GM23338 (cell line): ENCODE measurements at regions not wholly inside any gene's neighbourhood (a gene's known extent, or its start where the extent isn't known, plus 50 kb on each side); places are given as distances from the start of the nearest gene placed in this dataset.

ENCODE experiments used
- ATAC-seq: fragments of 200-7000 bp; cut with Tn5 transposase; 3 replicates; pipeline ENCODE4 v1.9.1; 2020
- DNase-seq: peaks from one replicate; pipeline ENCODE4 v3.0.0-alpha.2; 2015; ENCODE audit warnings: low spot score
- H2AFZ ChIP-seq: fragments of 200-600 bp; sonication (generic); 2 replicates; pipeline ENCODE4 v1.8.0; 2016; ENCODE audit warnings: antibody characterized with exemption, mild to moderate bottlenecking, moderate library complexity
- H3F3A ChIP-seq: fragments of 200-600 bp; sonication (generic); replicated peaks from 2 replicates; pipeline ENCODE4 v1.8.0; 2017; ENCODE audit warnings: antibody characterized with exemption, mixed run types, low read depth
- H3K27ac ChIP-seq: fragments of 200-600 bp; sonication (generic); 2 replicates; pipeline ENCODE4 v1.6.1; 2016; ENCODE audit warnings: low read depth
- H3K27me3 ChIP-seq: fragments of 200-600 bp; sonication (generic); 2 replicates; pipeline ENCODE4 v1.8.0; 2016; ENCODE audit warnings: mild to moderate bottlenecking, mixed run types, moderate library complexity; ENCODE audit not compliant: insufficient read depth
- H3K36me3 ChIP-seq: fragments of 200-600 bp; sonication (generic); 2 replicates; pipeline ENCODE4 v1.8.0; 2016; ENCODE audit warnings: mild to moderate bottlenecking; ENCODE audit not compliant: insufficient read depth
- H3K4me1 ChIP-seq: fragments of 200-600 bp; sonication (generic); 2 replicates; pipeline ENCODE4 v1.8.0; 2016; ENCODE audit warnings: mild to moderate bottlenecking, moderate library complexity; ENCODE audit not compliant: insufficient read depth
- H3K4me2 ChIP-seq: fragments of 200-600 bp; sonication (generic); 2 replicates; pipeline ENCODE4 v1.7.1; 2017; ENCODE audit warnings: mixed run types
- H3K4me3 ChIP-seq: fragments of 200-600 bp; sonication (generic); 2 replicates; pipeline ENCODE4 v1.6.1; 2016; ENCODE audit warnings: mixed run types
- H3K79me2 ChIP-seq: fragments of 200-600 bp; sonication (generic); replicated peaks from 2 replicates; pipeline ENCODE4 v1.8.0; 2017; ENCODE audit warnings: mild to moderate bottlenecking; ENCODE audit not compliant: insufficient read depth
- H3K9me2 ChIP-seq: fragments of 200-600 bp; sonication (generic); 2 replicates; pipeline ENCODE4 v1.8.0; 2017; ENCODE audit not compliant: insufficient read depth
- H4K20me1 ChIP-seq: fragments of 200-600 bp; sonication (generic); replicated peaks from 2 replicates; pipeline ENCODE4 v1.8.0; 2017; ENCODE audit warnings: mild to moderate bottlenecking; ENCODE audit not compliant: insufficient read depth
- H3K27ac Mint-ChIP-seq: 2 replicates; pipeline ENCODE4 v1.8.0; 2020; ENCODE audit warnings: inconsistent platforms, mild to moderate bottlenecking, moderate library complexity, mixed read lengths
- H3K27me3 Mint-ChIP-seq: 3 replicates; pipeline ENCODE4 v1.8.0; 2022; ENCODE audit warnings: low read depth, mild to moderate bottlenecking, moderate library complexity, mixed read lengths, inconsistent platforms; ENCODE audit not compliant: insufficient read depth, poor library complexity
- H3K36me3 Mint-ChIP-seq: 3 replicates; pipeline ENCODE4 v1.8.0; 2021; ENCODE audit warnings: low read depth, mild to moderate bottlenecking, inconsistent platforms, moderate library complexity, mixed read lengths
- H3K4me1 Mint-ChIP-seq: 3 replicates; pipeline ENCODE4 v1.8.0; 2020; ENCODE audit warnings: mild to moderate bottlenecking, inconsistent platforms, mixed read lengths
- H3K4me3 Mint-ChIP-seq: 3 replicates; pipeline ENCODE4 v1.8.0; 2021; ENCODE audit warnings: moderate library complexity, mild to moderate bottlenecking, inconsistent platforms, mixed read lengths
- H3K9me3 Mint-ChIP-seq: 3 replicates; pipeline ENCODE4 v1.8.0; 2020; ENCODE audit warnings: moderate library complexity, mild to moderate bottlenecking, inconsistent platforms, mixed read lengths
- CREB1 ChIP-seq: fragments of 250-450 bp; sonication (Bioruptor Pico); IDR thresholded peaks from 2 replicates; pipeline ENCODE4 v1.5.0; 2020; ENCODE audit warnings: low read depth, mild to moderate bottlenecking, moderate library complexity
- ETS1 ChIP-seq: IDR thresholded peaks from 2 replicates; pipeline ENCODE4 v1.6.1; 2016; ENCODE audit warnings: antibody characterized with exemption
- EZH2 ChIP-seq: fragments of 200-600 bp; sonication (generic); IDR thresholded peaks from one replicate; pipeline ENCODE4 v1.8.0; 2017; ENCODE audit warnings: antibody characterized with exemption, mild to moderate bottlenecking, low read depth; ENCODE audit not compliant: unreplicated experiment
- EZH2phosphoT487 ChIP-seq: fragments of 200-600 bp; sonication (generic); IDR thresholded peaks from one replicate; pipeline ENCODE4 v1.8.1; 2018; ENCODE audit warnings: antibody characterized with exemption; ENCODE audit not compliant: unreplicated experiment
- JUNB ChIP-seq: IDR thresholded peaks from one replicate; pipeline ENCODE4 v1.6.1; 2016; ENCODE audit warnings: antibody characterized with exemption; ENCODE audit not compliant: unreplicated experiment
- NANOG ChIP-seq: IDR thresholded peaks from 2 replicates; pipeline ENCODE4 v1.6.1; 2016; ENCODE audit warnings: antibody characterized with exemption, borderline replicate concordance
- POLR2AphosphoS5 ChIP-seq: IDR thresholded peaks from 2 replicates; pipeline ENCODE4 v1.6.1; 2016; ENCODE audit warnings: antibody characterized with exemption, low read depth
- REST ChIP-seq: IDR thresholded peaks from one replicate; pipeline ENCODE4 v1.6.1; 2018; ENCODE audit warnings: antibody characterized with exemption; ENCODE audit not compliant: unreplicated experiment
- STAT1 ChIP-seq: IDR thresholded peaks from one replicate; pipeline ENCODE4 v1.6.1; 2016; ENCODE audit warnings: antibody characterized with exemption; ENCODE audit not compliant: unreplicated experiment
- ZNF114 ChIP-seq: fragments of 250-450 bp; sonication (Bioruptor Pico); IDR thresholded peaks from 2 replicates; pipeline ENCODE4 v1.5.0; 2020; ENCODE audit warnings: mild to moderate bottlenecking, moderate library complexity
- ZNF331 ChIP-seq: fragments of 250-450 bp; sonication (Bioruptor Pico); IDR thresholded peaks from 2 replicates; pipeline ENCODE4 v1.5.0; 2020; ENCODE audit warnings: low read depth, mild to moderate bottlenecking, moderate library complexity
- ZNF462 ChIP-seq: fragments of 250-450 bp; sonication (Bioruptor Pico); IDR thresholded peaks from 2 replicates; pipeline ENCODE4 v1.5.0; 2020; ENCODE audit warnings: mild to moderate bottlenecking, moderate library complexity

- TF ChIP-seq ZNF462 (CRISPR knock-in tag), result no peak
- no peak for TF ChIP-seq EZH2phosphoT487
- no peak for TF ChIP-seq STAT1
- no peak for TF ChIP-seq ZNF114 (CRISPR knock-in tag)
- TF ChIP-seq ZNF331 (CRISPR knock-in tag), result no peak
- no peak for TF ChIP-seq POLR2AphosphoS5
- no peak for TF ChIP-seq JUNB
Observed at GRCh38 chr2:41934329-41934958, 113.4 kb upstream of the PKDCC start (continued).

- no peak overlapping the region for H3K4me3 ChIP-seq
- peaks cover 19% of the 10 kb centered on the region for H3K4me1 ChIP-seq
- ATAC-seq, result no peak
- Mint-ChIP-seq H3K4me1 (peaks cover 42% of the 10 kb centered on the region), H3K4me3 (no peak overlapping the region), H3K27ac (no peak overlapping the region), H3K9me3 (no peaks in the 10 kb centered on the region), H3K27me3 (peaks cover 8% of the 10 kb centered on the region), H3K36me3 (peaks cover 3% of the 10 kb centered on the region; the same call in 1 of the 3 replicates)
- H2AFZ ChIP-seq, result no peak overlapping the region
- no peaks in the 10 kb centered on the region for H3K36me3 ChIP-seq
- H3F3A ChIP-seq, result no peaks in the 10 kb centered on the region
- H3K9me2 ChIP-seq, result peaks cover 8% of the 10 kb centered on the region; the same call in 1 of the 2 replicates
- no peaks in the 10 kb centered on the region for H3K27me3 ChIP-seq
- H4K20me1 ChIP-seq, result no peaks in the 10 kb centered on the region
- no peak for DNase-seq
- H3K79me2 ChIP-seq, result no peaks in the 10 kb centered on the region
- no peak overlapping the region for H3K4me2 ChIP-seq
- H3K27ac ChIP-seq, result no peak overlapping the region
- no peak for TF ChIP-seq ZNF331 (CRISPR knock-in tag)
- TF ChIP-seq ETS1, result no peak
- TF ChIP-seq JUNB, result no peak
- no peak for TF ChIP-seq CREB1 (CRISPR knock-in tag)
- TF ChIP-seq NANOG, result no peak
- no peak for TF ChIP-seq STAT1
- TF ChIP-seq ZNF114 (CRISPR knock-in tag), result no peak
- no peak for TF ChIP-seq POLR2AphosphoS5
- no peak for TF ChIP-seq EZH2
- TF ChIP-seq REST, result no peak
Observed at GRCh38 chr2:41935002-41935401, 112.8 kb upstream of the PKDCC start.
